OCI-LY7 (cell line): ENCODE measurements at regions not wholly inside any gene's neighbourhood (a gene's known extent, or its start where the extent isn't known, plus 50 kb on each side); places are given as distances from the start of the nearest gene placed in this dataset.
"Not testable (repeated sequence)": the region's sequence is repeated elsewhere in the genome, so short reads cannot be mapped to it uniquely, and the experiment has no call there.

ENCODE experiments used
- BruUV-seq: library from RNA; stranded (reverse); fragments of 400-500 nt; replicated peaks from 2 replicates; lab custom pipeline; 2021; lab: Mats Ljungman, UMichigan
- CTCF ChIA-PET: fragments of 300-600 bp; sonication (Branson Sonifier 250); formaldehyde crosslinking; loops from one replicate; lab custom pipeline; 2022; ENCODE audit warnings: antibody characterized with exemption; ENCODE audit not compliant: unreplicated experiment; lab: Charles Lee
- POLR2A ChIA-PET: fragments of 300-600 bp; sonication (Branson Sonifier 250); formaldehyde crosslinking; loops from one replicate; lab custom pipeline; 2022; ENCODE audit warnings: antibody characterized with exemption; lab: Charles Lee
- DNase-seq: peaks from one replicate; pipeline ENCODE4 v3.0.0-alpha.2; 2015; ENCODE audit warnings: low spot score
- H2AFZ ChIP-seq: fragments of 200-600 bp; sonication (generic), shearing (Covaris generic); 2 replicates; pipeline ENCODE4 v1.6.1; 2014; ENCODE audit warnings: mild to moderate bottlenecking, antibody characterized with exemption, low read length, moderate library complexity
- H3K27ac ChIP-seq: fragments of 200-600 bp; sonication (generic); 2 replicates; pipeline ENCODE4 v1.5.1; 2014; ENCODE audit warnings: mixed run types, low read depth, mild to moderate bottlenecking, moderate library complexity, low read length, inconsistent platforms; ENCODE audit not compliant: poor library complexity, severe bottlenecking
- H3K36me3 ChIP-seq: fragments of 200-600 bp; sonication (generic); 2 replicates; pipeline ENCODE4 v1.6.1; 2014; ENCODE audit warnings: mild to moderate bottlenecking, antibody characterized with exemption, low read length, moderate library complexity, mixed read lengths; ENCODE audit not compliant: insufficient read depth
- H3K4me1 ChIP-seq: fragments of 200-600 bp; sonication (generic); 2 replicates; pipeline ENCODE4 v1.5.1; 2014; ENCODE audit warnings: mild to moderate bottlenecking, low read length; ENCODE audit not compliant: insufficient read depth, poor library complexity, severe bottlenecking
- H3K4me2 ChIP-seq: fragments of 200-600 bp; sonication (generic); 2 replicates; pipeline ENCODE4 v1.6.1; 2014; ENCODE audit warnings: mild to moderate bottlenecking, low read length
- H3K4me3 ChIP-seq: fragments of 200-600 bp; sonication (generic); 2 replicates; pipeline ENCODE4 v1.5.1; 2014; ENCODE audit warnings: mild to moderate bottlenecking, low read depth, low read length; ENCODE audit not compliant: poor library complexity, severe bottlenecking
- H3K79me2 ChIP-seq: fragments of 200-600 bp; sonication (generic); 2 replicates; pipeline ENCODE4 v1.6.1; 2016; ENCODE audit warnings: low read depth, mild to moderate bottlenecking, low read length, moderate library complexity, mixed read lengths; ENCODE audit not compliant: insufficient read depth
- H3K9me2 ChIP-seq: fragments of 200-600 bp; sonication (generic); 2 replicates; pipeline ENCODE4 v1.6.1; 2016; ENCODE audit warnings: mild to moderate bottlenecking, low read length, mixed read lengths; ENCODE audit not compliant: insufficient read depth
- H3K9me3 ChIP-seq: fragments of 200-600 bp; sonication (generic); 2 replicates; pipeline ENCODE4 v1.6.1; 2014; ENCODE audit warnings: mild to moderate bottlenecking, mixed run types, low read length, mixed read lengths
- H4K20me1 ChIP-seq: fragments of 200-600 bp; sonication (generic); 2 replicates; pipeline ENCODE4 v1.6.1; 2014; ENCODE audit warnings: mild to moderate bottlenecking, antibody characterized with exemption, low read length, moderate library complexity, mixed read lengths; ENCODE audit not compliant: insufficient read depth
- CTCF ChIP-seq: fragments of 200-600 bp; sonication (generic); conservative IDR thresholded peaks from 2 replicates; pipeline ENCODE4 v1.5.1; 2014; ENCODE audit warnings: mild to moderate bottlenecking, antibody characterized with exemption, low read length, moderate library complexity, mixed read lengths
- EZH2phosphoT487 ChIP-seq: fragments of 200-600 bp; sonication (generic); IDR thresholded peaks from 2 replicates; pipeline ENCODE4 v1.6.1; 2018; ENCODE audit warnings: low read depth, borderline replicate concordance, mild to moderate bottlenecking, mixed run types, antibody characterized with exemption, low read length, moderate library complexity, mixed read lengths
- intact Hi-C: fragments of 100-400 bp; cut with micrococcal nuclease; formaldehyde crosslinking; loops from one replicate; pipeline ENCODE4 v1.10.0; 2022; ENCODE audit not compliant: unreplicated experiment

GRCh38 chr5:57871496-57871895, 388.9 kb upstream of the ACTBL2 start:
- Histone ChIP-seq H3K4me2 (no peak overlapping the region), H3K36me3 (no peaks in the 10 kb centered on the region), H3K9me2 (no peaks in the 10 kb centered on the region), H4K20me1 (no peaks in the 10 kb centered on the region), H3K4me3 (no peak overlapping the region), H2AFZ (no peak overlapping the region), H3K4me1 (no peaks in the 10 kb centered on the region), H3K79me2 (no peaks in the 10 kb centered on the region), H3K9me3 (no peaks in the 10 kb centered on the region), H3K27ac (no peak overlapping the region)
- ChIA-PET POLR2A (no interaction called here), CTCF (no interaction called here)
- TF ChIP-seq CTCF (no peak), EZH2phosphoT487 (no peak)
- intact Hi-C loops = no loop called here
- no peak for DNase-seq
- no TSS peak for BruUV-seq

GRCh38 chr5:57870267-57870666, 387.7 kb upstream of the ACTBL2 start:
- H3K27ac ChIP-seq, H3K79me2 ChIP-seq, DNase-seq, H2AFZ ChIP-seq, H3K4me3 ChIP-seq, POLR2A ChIA-PET, intact Hi-C loops, H3K9me2 ChIP-seq, H3K4me1 ChIP-seq, H3K36me3 ChIP-seq, H4K20me1 ChIP-seq, H3K9me3 ChIP-seq, H3K4me2 ChIP-seq, CTCF ChIA-PET, BruUV-seq: not testable (repeated sequence)

- no peaks in the 10 kb centered on the region for H3K79me2 ChIP-seq
- no peaks in the 10 kb centered on the region for H3K9me2 ChIP-seq
- BruUV-seq = no TSS peak
- H2AFZ ChIP-seq = no peak overlapping the region
- no peaks in the 10 kb centered on the region for H4K20me1 ChIP-seq
- H3K9me3 ChIP-seq = no peaks in the 10 kb centered on the region
- no peak for DNase-seq
- H3K4me1 ChIP-seq = no peaks in the 10 kb centered on the region
- H3K36me3 ChIP-seq = no peaks in the 10 kb centered on the region
- no peak overlapping the region for H3K4me2 ChIP-seq
- CTCF ChIA-PET = no interaction called here
- no peak overlapping the region for H3K27ac ChIP-seq
- TF ChIP-seq CTCF = no peak
- no peak for TF ChIP-seq EZH2phosphoT487
- intact Hi-C loops = no loop called here
- H3K4me3 ChIP-seq = no peak overlapping the region
- POLR2A ChIA-PET = no interaction called here
Observed at GRCh38 chr5:57863661-57864060, 381.1 kb upstream of the ACTBL2 start.
